ENCODE measurements at regions not wholly inside any gene's neighbourhood (a gene's known extent, or its start where the extent isn't known, plus 50 kb on each side); places are given as distances from the start of the nearest gene placed in this dataset.

- intact Hi-C loops (cut with DNase I, micrococcal nuclease): no loop called here
- no peak for TF ChIP-seq CTCF (IDR thresholded peaks at IDR 0.05)
- Histone ChIP-seq H3K36me3 (ENCODE audit: low read depth) (no peaks in the 10 kb centered on the region), H3K9me3 (no peaks in the 10 kb centered on the region), H3K4me3 (no peak overlapping the region), H3K4me1 (ENCODE audit: low read depth) (peaks cover 10% of the 10 kb centered on the region)
- DNase-seq (peak in 1 of 3 donors; percentile 25), ATAC-seq (peak; percentile 14)
Measured at GRCh38 chr13:24075137-24075975, 85.2 kb upstream of the SPATA13 start.

- DNase-seq (peak in 2 of 3 donors; percentile 50 to 60), ATAC-seq (peak; percentile 92)
- Histone ChIP-seq H3K36me3 (ENCODE audit: low read depth) (no peaks in the 10 kb centered on the region), H3K4me1 (ENCODE audit: low read depth) (peaks cover 10% of the 10 kb centered on the region), H3K4me3 (no peak overlapping the region), H3K9me3 (no peaks in the 10 kb centered on the region)
- intact Hi-C loops (cut with DNase I, micrococcal nuclease): no loop called here
- TF ChIP-seq CTCF (IDR thresholded peaks at IDR 0.05): no peak
Measured at GRCh38 chr13:24076109-24076508, 84.4 kb upstream of the SPATA13 start.

GRCh38 chr13:24076636-24077035 lies 83.9 kb upstream of the SPATA13 start:
- peaks cover 10% of the 10 kb centered on the region for H3K4me1 ChIP-seq (ENCODE audit: low read depth)
- H3K9me3 ChIP-seq: no peaks in the 10 kb centered on the region
- no peaks in the 10 kb centered on the region for H3K36me3 ChIP-seq (ENCODE audit: low read depth)
- no peak for TF ChIP-seq CTCF (IDR thresholded peaks at IDR 0.05)
- no peak overlapping the region for H3K4me3 ChIP-seq
- ATAC-seq: peak; percentile 16
- intact Hi-C loops (cut with DNase I, micrococcal nuclease): no loop called here
- DNase-seq: no peak

GRCh38 chr13:24080134-24080533 lies 80.4 kb upstream of the SPATA13 start:
- no peak for DNase-seq
- intact Hi-C loops (cut with DNase I, micrococcal nuclease): no loop called here
- no peak for ATAC-seq
- Histone ChIP-seq H3K4me3 (no peak overlapping the region), H3K9me3 (no peaks in the 10 kb centered on the region), H3K4me1 (ENCODE audit: low read depth) (peaks cover 8% of the 10 kb centered on the region), H3K36me3 (ENCODE audit: low read depth) (no peaks in the 10 kb centered on the region)
- TF ChIP-seq CTCF (IDR thresholded peaks at IDR 0.05): no peak

GRCh38 chr13:24081387-24081786 lies 79.1 kb upstream of the SPATA13 start:
- TF ChIP-seq CTCF (IDR thresholded peaks at IDR 0.05): no peak
- no peak for ATAC-seq
- no peaks in the 10 kb centered on the region for H3K4me1 ChIP-seq (ENCODE audit: low read depth)
- H3K4me3 ChIP-seq: no peak overlapping the region
- no peak for DNase-seq
- H3K9me3 ChIP-seq: no peaks in the 10 kb centered on the region
- H3K36me3 ChIP-seq (ENCODE audit: low read depth): no peaks in the 10 kb centered on the region
- intact Hi-C loops (cut with DNase I, micrococcal nuclease): no loop called here

Measured in mucosa of descending colon (tissue), 3 donors.